ENCODE measurements at regions not wholly inside any gene's neighbourhood (a gene's known extent, or its start where the extent isn't known, plus 50 kb on each side); places are given as distances from the start of the nearest gene placed in this dataset.

- Histone ChIP-seq H4K20me1 (ENCODE audit: low read depth, low read length) (no peaks in the 10 kb centered on the region), H3K27me3 (ENCODE audit: low read length) (no peaks in the 10 kb centered on the region), H3K4me2 (ENCODE audit: low read depth, low read length, poor library complexity, severe bottlenecking) (no peak overlapping the region), H2AFZ (ENCODE audit: low read depth, low read length, severe bottlenecking) (no peak overlapping the region), H3K9me2 (replicated peaks; ENCODE audit: insufficient read depth, low read length) (no peaks in the 10 kb centered on the region), H3K27ac (ENCODE audit: low read depth, low read length) (no peak overlapping the region), H3K9me3 (ENCODE audit: insufficient read depth, low read length) (no peaks in the 10 kb centered on the region), H3K79me2 (ENCODE audit: insufficient read depth, low read length) (no peaks in the 10 kb centered on the region), H3K36me3 (ENCODE audit: low read length) (no peaks in the 10 kb centered on the region), H3K9ac (ENCODE audit: low read length) (no peak overlapping the region), H3K4me3 (ENCODE audit: insufficient read depth, low read length, poor library complexity, severe bottlenecking) (no peak overlapping the region), H3F3A (ENCODE audit: insufficient read depth) (no peaks in the 10 kb centered on the region)
- TF ChIP-seq EZH2phosphoT487 (conservative IDR thresholded peaks at IDR 0.05; ENCODE audit: low read length), result no peak
- TF ChIP-seq, protein P1, sequence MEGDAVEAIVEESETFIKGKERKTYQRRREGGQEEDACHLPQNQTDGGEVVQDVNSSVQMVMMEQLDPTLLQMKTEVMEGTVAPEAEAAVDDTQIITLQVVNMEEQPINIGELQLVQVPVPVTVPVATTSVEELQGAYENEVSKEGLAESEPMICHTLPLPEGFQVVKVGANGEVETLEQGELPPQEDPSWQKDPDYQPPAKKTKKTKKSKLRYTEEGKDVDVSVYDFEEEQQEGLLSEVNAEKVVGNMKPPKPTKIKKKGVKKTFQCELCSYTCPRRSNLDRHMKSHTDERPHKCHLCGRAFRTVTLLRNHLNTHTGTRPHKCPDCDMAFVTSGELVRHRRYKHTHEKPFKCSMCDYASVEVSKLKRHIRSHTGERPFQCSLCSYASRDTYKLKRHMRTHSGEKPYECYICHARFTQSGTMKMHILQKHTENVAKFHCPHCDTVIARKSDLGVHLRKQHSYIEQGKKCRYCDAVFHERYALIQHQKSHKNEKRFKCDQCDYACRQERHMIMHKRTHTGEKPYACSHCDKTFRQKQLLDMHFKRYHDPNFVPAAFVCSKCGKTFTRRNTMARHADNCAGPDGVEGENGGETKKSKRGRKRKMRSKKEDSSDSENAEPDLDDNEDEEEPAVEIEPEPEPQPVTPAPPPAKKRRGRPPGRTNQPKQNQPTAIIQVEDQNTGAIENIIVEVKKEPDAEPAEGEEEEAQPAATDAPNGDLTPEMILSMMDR (IDR thresholded peaks at IDR 0.05; ENCODE audit: insufficient read depth, low read length, poor library complexity, severe bottlenecking), result no peak
Observed at GRCh38 chr17:51430591-51430990, 170.2 kb downstream of the UTP18 start.

DNA sequence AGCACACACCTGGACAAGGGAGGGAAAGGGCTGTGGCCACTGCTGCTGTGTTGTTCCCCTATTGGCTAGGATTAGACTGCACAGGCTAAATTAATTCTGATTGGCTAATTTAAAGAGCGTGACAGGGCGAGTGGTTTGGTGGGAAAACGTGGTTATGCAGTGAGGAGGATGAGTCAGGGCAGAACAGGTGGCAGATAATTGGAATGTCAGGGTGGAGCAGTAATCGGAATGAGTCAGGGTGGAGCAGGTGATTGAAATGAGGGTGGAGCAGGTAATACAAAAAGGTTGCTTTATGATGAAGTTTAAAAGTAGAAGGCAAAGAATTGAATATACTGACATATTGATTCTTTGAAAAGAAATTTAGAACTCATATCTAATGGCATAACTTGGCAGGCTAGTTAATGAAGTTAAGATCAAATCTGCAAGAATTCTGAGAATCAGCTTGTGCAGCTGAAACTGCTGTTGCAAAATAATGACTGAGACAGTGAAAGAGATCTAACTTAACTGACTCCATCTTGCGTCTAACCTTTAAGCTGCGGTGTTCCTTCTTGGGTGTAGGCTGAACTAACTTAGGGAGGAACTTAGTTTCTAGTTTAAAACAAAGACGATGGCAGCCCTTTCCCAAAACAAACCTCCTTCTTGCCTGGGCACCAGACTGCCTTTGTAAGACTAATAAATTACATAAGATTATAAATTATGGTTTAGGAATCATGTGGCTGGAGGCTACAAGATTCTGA, 174.3 kb downstream of the UTP18 start:
- Histone ChIP-seq H3K27ac (ENCODE audit: low read depth, low read length) (no peak overlapping the region), H4K20me1 (ENCODE audit: low read depth, low read length) (no peaks in the 10 kb centered on the region), H3K9me3 (ENCODE audit: insufficient read depth, low read length) (no peaks in the 10 kb centered on the region), H3K9me2 (replicated peaks; ENCODE audit: insufficient read depth, low read length) (no peaks in the 10 kb centered on the region), H3K4me2 (ENCODE audit: low read depth, low read length, poor library complexity, severe bottlenecking) (no peak overlapping the region), H2AFZ (ENCODE audit: low read depth, low read length, severe bottlenecking) (no peak overlapping the region), H3K36me3 (ENCODE audit: low read length) (no peaks in the 10 kb centered on the region), H3K9ac (ENCODE audit: low read length) (no peak overlapping the region), H3K4me3 (ENCODE audit: insufficient read depth, low read length, poor library complexity, severe bottlenecking) (no peak overlapping the region), H3K79me2 (ENCODE audit: insufficient read depth, low read length) (no peaks in the 10 kb centered on the region), H3F3A (ENCODE audit: insufficient read depth) (no peaks in the 10 kb centered on the region), H3K27me3 (ENCODE audit: low read length) (no peaks in the 10 kb centered on the region)
- TF ChIP-seq, protein P1 (IDR thresholded peaks at IDR 0.05; ENCODE audit: insufficient read depth, low read length, poor library complexity, severe bottlenecking), result no peak
- TF ChIP-seq EZH2phosphoT487 (conservative IDR thresholded peaks at IDR 0.05; ENCODE audit: low read length), result no peak

DNA sequence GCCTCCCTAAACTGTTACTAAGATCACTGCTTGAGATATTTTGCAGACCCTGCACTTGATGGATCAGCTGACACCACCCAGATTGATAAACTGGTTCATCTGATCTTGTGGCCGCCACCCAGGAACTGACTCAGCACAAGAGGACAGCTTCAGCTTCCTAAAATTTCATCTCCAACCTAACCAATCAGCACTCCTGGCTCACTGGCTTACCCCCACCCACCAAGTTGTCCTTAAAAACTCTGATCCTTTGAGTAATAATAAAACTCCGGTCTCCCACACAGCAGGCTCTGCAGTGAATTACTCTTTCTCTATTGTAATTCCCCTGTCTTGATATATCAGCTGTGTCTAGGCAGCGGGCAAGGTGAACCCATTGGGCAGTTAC, 174.8 kb downstream of the UTP18 start:
- no peaks in the 10 kb centered on the region for H4K20me1 ChIP-seq (ENCODE audit: low read depth, low read length)
- H3K4me3 ChIP-seq (ENCODE audit: insufficient read depth, low read length, poor library complexity, severe bottlenecking), result no peak overlapping the region
- no peaks in the 10 kb centered on the region for H3K79me2 ChIP-seq (ENCODE audit: insufficient read depth, low read length)
- TF ChIP-seq, protein P1 (IDR thresholded peaks at IDR 0.05; ENCODE audit: insufficient read depth, low read length, poor library complexity, severe bottlenecking), result no peak
- TF ChIP-seq EZH2phosphoT487 (conservative IDR thresholded peaks at IDR 0.05; ENCODE audit: low read length), result no peak
- no peaks in the 10 kb centered on the region for H3K9me2 ChIP-seq (replicated peaks; ENCODE audit: insufficient read depth, low read length)
- no peak overlapping the region for H3K9ac ChIP-seq (ENCODE audit: low read length)
- no peaks in the 10 kb centered on the region for H3F3A ChIP-seq (ENCODE audit: insufficient read depth)
- no peaks in the 10 kb centered on the region for H3K9me3 ChIP-seq (ENCODE audit: insufficient read depth, low read length)
- H3K36me3 ChIP-seq (ENCODE audit: low read length), result no peaks in the 10 kb centered on the region
- no peaks in the 10 kb centered on the region for H3K27me3 ChIP-seq (ENCODE audit: low read length)
- H2AFZ ChIP-seq (ENCODE audit: low read depth, low read length, severe bottlenecking), result no peak overlapping the region
- H3K4me2 ChIP-seq (ENCODE audit: low read depth, low read length, poor library complexity, severe bottlenecking), result no peak overlapping the region
- H3K27ac ChIP-seq (ENCODE audit: low read depth, low read length), result no peak overlapping the region
